ENCODE measurements at regions not wholly inside any gene's neighbourhood (a gene's known extent, or its start where the extent isn't known, plus 50 kb on each side); places are given as distances from the start of the nearest gene placed in this dataset.
"Not testable (repeated sequence)": the region's sequence is repeated elsewhere in the genome, so short reads cannot be mapped to it uniquely, and the experiment has no call there.

- no peak for DNase-seq (ENCODE audit: low read depth)
- TF ChIP-seq CTCF (IDR thresholded peaks at IDR 0.05; ENCODE audit: insufficient read depth, low read depth, low read length, missing control alignments): no peak
- H3K4me3 ChIP-seq (ENCODE audit: low read depth, low read length): no peak overlapping the region
Measured at GRCh38 chr3:150232992-150233451, 175.1 kb upstream of the TSC22D2 start.

GRCh38 chr3:150230037-150230436 is 178.1 kb upstream of the TSC22D2 start:
- no peak for TF ChIP-seq CTCF (IDR thresholded peaks at IDR 0.05; ENCODE audit: insufficient read depth, low read depth, low read length, missing control alignments)
- H3K4me3 ChIP-seq (ENCODE audit: low read depth, low read length): no peak overlapping the region
- DNase-seq (ENCODE audit: low read depth): no peak

DNA sequence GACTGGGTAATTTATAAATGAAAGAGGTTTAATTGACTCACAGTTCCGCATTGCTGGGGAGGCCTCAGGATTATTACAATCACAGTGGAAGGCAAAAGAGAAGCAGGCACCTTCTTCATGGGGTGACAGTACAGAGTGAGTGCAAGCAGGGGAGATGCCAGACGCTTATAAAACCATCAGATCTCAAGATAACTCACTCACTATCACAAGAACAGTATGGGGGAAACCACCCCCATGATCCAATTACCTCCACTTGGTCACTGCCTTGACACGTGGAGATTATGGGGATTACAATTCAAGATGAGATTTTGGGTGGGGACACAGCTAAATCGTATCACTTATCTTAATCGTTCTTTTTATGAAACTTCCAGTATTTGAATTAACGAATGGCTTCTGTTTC is 179.5 kb upstream of the TSC22D2 start:
- not testable (repeated sequence) for DNase-seq (ENCODE audit: low read depth); H3K4me3 ChIP-seq (ENCODE audit: low read depth, low read length)

- TF ChIP-seq CTCF (IDR thresholded peaks at IDR 0.05; ENCODE audit: insufficient read depth, low read depth, low read length, missing control alignments): peak; percentile 81
- DNase-seq (ENCODE audit: low read depth): peak; percentile 79
- H3K4me3 ChIP-seq (ENCODE audit: low read depth, low read length): no peak overlapping the region
Measured at GRCh38 chr3:150227839-150228238, 180.3 kb upstream of the TSC22D2 start.

GRCh38 chr3:150225986-150226385 is 182.1 kb upstream of the TSC22D2 start:
- no peak overlapping the region for H3K4me3 ChIP-seq (ENCODE audit: low read depth, low read length)
- no peak for DNase-seq (ENCODE audit: low read depth)
- no peak for TF ChIP-seq CTCF (IDR thresholded peaks at IDR 0.05; ENCODE audit: insufficient read depth, low read depth, low read length, missing control alignments)

DNA sequence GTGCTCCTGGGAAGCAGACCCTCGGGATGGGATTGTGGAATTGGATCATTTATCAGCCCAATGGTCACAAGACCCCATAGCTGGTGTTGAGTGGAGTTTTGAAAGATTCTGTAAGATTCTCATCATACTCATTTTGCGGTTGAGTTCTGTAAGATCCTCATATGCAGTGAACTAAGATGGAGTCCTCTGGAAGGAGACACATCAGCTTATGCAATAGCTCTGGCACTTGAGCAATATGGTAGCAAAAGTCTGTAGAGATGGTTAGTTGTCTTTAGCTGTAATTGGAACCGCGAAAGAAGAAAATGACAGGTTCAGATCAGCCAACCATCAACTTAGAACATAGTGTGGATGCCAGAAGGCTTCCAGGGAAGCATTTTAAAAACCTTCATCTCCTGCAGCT is 184.5 kb upstream of the TSC22D2 start:
- DNase-seq (ENCODE audit: low read depth): no peak
- H3K4me3 ChIP-seq (ENCODE audit: low read depth, low read length): no peak overlapping the region
- no peak for TF ChIP-seq CTCF (IDR thresholded peaks at IDR 0.05; ENCODE audit: insufficient read depth, low read depth, low read length, missing control alignments)

GRCh38 chr3:150222691-150223489 is 185.2 kb upstream of the TSC22D2 start:
- no peak for TF ChIP-seq CTCF (IDR thresholded peaks at IDR 0.05; ENCODE audit: insufficient read depth, low read depth, low read length, missing control alignments)
- H3K4me3 ChIP-seq (ENCODE audit: low read depth, low read length): no peak overlapping the region
- DNase-seq (ENCODE audit: low read depth): no peak

All from GM12865 (cell line).